ENCODE measurements at regions not wholly inside any gene's neighbourhood (a gene's known extent, or its start where the extent isn't known, plus 50 kb on each side); places are given as distances from the start of the nearest gene placed in this dataset.

DNA sequence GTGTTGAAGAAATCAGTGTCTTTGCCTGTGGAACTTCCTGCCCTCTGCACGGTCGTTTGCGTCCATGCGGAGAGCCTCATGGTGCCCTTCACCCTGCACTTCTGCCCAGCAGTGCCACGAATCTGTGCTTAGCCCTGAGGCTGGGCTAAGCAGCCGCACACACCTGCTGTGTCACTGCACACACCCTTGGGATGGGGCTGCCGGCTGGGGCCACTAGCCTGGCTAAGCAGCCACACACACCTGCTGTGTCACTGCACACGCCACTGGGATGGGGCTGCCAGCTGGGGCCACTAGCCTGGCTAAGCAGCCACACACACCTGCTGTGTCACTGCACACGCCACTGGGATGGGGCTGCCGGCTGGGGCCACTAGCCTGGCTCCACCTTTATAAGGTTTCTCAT is 188.5 kb downstream of the KIF26A start:
- no peak for ATAC-seq
- no peak for DNase-seq (ENCODE audit: low spot score)
- Mint-ChIP-seq H3K9me3 (peaks cover 29% of the 10 kb centered on the region), H3K4me1 (no peaks in the 10 kb centered on the region), H3K36me3 (ENCODE audit: low read depth) (peaks cover 11% of the 10 kb centered on the region; the same call in 2 of the 3 replicates), H3K4me3 (no peak overlapping the region), H3K27me3 (ENCODE audit: insufficient read depth, low read depth, poor library complexity) (no peaks in the 10 kb centered on the region), H3K27ac (no peak overlapping the region)
- no peaks in the 10 kb centered on the region for H3F3A ChIP-seq (replicated peaks; ENCODE audit: low read depth)
- no peaks in the 10 kb centered on the region for H3K79me2 ChIP-seq (replicated peaks; ENCODE audit: insufficient read depth)
- no peaks in the 10 kb centered on the region for H4K20me1 ChIP-seq (replicated peaks; ENCODE audit: insufficient read depth)
- H3K4me1 ChIP-seq (ENCODE audit: insufficient read depth): no peaks in the 10 kb centered on the region
- no peak overlapping the region for H3K4me2 ChIP-seq
- H3K9me2 ChIP-seq (ENCODE audit: insufficient read depth): no peaks in the 10 kb centered on the region
- no peak overlapping the region for H3K27ac ChIP-seq (ENCODE audit: low read depth)
- H3K4me3 ChIP-seq: no peak overlapping the region
- H2AFZ ChIP-seq: no peak overlapping the region
- no peak for TF ChIP-seq ZNF331 (CRISPR knock-in tag; IDR thresholded peaks at IDR 0.05; ENCODE audit: low read depth)
- no peak for TF ChIP-seq CREB1 (CRISPR knock-in tag; IDR thresholded peaks at IDR 0.05; ENCODE audit: low read depth)
- TF ChIP-seq NANOG (IDR thresholded peaks at IDR 0.05; ENCODE audit: borderline replicate concordance): no peak
- TF ChIP-seq, protein P1, sequence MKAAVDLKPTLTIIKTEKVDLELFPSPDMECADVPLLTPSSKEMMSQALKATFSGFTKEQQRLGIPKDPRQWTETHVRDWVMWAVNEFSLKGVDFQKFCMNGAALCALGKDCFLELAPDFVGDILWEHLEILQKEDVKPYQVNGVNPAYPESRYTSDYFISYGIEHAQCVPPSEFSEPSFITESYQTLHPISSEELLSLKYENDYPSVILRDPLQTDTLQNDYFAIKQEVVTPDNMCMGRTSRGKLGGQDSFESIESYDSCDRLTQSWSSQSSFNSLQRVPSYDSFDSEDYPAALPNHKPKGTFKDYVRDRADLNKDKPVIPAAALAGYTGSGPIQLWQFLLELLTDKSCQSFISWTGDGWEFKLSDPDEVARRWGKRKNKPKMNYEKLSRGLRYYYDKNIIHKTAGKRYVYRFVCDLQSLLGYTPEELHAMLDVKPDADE (IDR thresholded peaks at IDR 0.05): no peak
- TF ChIP-seq, protein P2, sequence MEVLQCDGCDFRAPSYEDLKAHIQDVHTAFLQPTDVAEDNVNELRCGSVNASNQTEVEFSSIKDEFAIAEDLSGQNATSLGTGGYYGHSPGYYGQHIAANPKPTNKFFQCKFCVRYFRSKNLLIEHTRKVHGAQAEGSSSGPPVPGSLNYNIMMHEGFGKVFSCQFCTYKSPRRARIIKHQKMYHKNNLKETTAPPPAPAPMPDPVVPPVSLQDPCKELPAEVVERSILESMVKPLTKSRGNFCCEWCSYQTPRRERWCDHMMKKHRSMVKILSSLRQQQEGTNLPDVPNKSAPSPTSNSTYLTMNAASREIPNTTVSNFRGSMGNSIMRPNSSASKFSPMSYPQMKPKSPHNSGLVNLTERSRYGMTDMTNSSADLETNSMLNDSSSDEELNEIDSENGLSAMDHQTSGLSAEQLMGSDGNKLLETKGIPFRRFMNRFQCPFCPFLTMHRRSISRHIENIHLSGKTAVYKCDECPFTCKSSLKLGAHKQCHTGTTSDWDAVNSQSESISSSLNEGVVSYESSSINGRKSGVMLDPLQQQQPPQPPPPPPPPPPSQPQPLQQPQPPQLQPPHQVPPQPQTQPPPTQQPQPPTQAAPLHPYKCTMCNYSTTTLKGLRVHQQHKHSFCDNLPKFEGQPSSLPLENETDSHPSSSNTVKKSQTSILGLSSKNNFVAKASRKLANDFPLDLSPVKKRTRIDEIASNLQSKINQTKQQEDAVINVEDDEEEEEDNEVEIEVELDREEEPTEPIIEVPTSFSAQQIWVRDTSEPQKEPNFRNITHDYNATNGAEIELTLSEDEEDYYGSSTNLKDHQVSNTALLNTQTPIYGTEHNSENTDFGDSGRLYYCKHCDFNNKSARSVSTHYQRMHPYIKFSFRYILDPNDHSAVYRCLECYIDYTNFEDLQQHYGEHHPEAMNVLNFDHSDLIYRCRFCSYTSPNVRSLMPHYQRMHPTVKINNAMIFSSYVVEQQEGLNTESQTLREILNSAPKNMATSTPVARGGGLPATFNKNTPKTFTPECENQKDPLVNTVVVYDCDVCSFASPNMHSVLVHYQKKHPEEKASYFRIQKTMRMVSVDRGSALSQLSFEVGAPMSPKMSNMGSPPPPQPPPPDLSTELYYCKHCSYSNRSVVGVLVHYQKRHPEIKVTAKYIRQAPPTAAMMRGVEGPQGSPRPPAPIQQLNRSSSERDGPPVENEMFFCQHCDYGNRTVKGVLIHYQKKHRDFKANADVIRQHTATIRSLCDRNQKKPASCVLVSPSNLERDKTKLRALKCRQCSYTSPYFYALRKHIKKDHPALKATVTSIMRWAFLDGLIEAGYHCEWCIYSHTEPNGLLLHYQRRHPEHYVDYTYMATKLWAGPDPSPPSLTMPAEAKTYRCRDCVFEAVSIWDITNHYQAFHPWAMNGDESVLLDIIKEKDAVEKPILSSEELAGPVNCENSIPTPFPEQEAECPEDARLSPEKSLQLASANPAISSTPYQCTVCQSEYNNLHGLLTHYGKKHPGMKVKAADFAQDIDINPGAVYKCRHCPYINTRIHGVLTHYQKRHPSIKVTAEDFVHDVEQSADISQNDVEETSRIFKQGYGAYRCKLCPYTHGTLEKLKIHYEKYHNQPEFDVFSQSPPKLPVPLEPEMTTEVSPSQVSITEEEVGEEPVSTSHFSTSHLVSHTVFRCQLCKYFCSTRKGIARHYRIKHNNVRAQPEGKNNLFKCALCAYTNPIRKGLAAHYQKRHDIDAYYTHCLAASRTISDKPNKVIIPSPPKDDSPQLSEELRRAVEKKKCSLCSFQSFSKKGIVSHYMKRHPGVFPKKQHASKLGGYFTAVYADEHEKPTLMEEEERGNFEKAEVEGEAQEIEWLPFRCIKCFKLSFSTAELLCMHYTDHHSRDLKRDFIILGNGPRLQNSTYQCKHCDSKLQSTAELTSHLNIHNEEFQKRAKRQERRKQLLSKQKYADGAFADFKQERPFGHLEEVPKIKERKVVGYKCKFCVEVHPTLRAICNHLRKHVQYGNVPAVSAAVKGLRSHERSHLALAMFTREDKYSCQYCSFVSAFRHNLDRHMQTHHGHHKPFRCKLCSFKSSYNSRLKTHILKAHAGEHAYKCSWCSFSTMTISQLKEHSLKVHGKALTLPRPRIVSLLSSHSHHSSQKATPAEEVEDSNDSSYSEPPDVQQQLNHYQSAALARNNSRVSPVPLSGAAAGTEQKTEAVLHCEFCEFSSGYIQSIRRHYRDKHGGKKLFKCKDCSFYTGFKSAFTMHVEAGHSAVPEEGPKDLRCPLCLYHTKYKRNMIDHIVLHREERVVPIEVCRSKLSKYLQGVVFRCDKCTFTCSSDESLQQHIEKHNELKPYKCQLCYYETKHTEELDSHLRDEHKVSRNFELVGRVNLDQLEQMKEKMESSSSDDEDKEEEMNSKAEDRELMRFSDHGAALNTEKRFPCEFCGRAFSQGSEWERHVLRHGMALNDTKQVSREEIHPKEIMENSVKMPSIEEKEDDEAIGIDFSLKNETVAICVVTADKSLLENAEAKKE (CRISPR knock-in tag; IDR thresholded peaks at IDR 0.05): no peak
- TF ChIP-seq, protein P3, sequence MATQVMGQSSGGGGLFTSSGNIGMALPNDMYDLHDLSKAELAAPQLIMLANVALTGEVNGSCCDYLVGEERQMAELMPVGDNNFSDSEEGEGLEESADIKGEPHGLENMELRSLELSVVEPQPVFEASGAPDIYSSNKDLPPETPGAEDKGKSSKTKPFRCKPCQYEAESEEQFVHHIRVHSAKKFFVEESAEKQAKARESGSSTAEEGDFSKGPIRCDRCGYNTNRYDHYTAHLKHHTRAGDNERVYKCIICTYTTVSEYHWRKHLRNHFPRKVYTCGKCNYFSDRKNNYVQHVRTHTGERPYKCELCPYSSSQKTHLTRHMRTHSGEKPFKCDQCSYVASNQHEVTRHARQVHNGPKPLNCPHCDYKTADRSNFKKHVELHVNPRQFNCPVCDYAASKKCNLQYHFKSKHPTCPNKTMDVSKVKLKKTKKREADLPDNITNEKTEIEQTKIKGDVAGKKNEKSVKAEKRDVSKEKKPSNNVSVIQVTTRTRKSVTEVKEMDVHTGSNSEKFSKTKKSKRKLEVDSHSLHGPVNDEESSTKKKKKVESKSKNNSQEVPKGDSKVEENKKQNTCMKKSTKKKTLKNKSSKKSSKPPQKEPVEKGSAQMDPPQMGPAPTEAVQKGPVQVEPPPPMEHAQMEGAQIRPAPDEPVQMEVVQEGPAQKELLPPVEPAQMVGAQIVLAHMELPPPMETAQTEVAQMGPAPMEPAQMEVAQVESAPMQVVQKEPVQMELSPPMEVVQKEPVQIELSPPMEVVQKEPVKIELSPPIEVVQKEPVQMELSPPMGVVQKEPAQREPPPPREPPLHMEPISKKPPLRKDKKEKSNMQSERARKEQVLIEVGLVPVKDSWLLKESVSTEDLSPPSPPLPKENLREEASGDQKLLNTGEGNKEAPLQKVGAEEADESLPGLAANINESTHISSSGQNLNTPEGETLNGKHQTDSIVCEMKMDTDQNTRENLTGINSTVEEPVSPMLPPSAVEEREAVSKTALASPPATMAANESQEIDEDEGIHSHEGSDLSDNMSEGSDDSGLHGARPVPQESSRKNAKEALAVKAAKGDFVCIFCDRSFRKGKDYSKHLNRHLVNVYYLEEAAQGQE (IDR thresholded peaks at IDR 0.05; ENCODE audit: unreplicated experiment): no peak
- TF ChIP-seq EZH2phosphoT487 (IDR thresholded peaks at IDR 0.05; ENCODE audit: unreplicated experiment): no peak
- no peak for TF ChIP-seq POLR2AphosphoS5 (IDR thresholded peaks at IDR 0.05; ENCODE audit: low read depth)
- TF ChIP-seq, protein P4, sequence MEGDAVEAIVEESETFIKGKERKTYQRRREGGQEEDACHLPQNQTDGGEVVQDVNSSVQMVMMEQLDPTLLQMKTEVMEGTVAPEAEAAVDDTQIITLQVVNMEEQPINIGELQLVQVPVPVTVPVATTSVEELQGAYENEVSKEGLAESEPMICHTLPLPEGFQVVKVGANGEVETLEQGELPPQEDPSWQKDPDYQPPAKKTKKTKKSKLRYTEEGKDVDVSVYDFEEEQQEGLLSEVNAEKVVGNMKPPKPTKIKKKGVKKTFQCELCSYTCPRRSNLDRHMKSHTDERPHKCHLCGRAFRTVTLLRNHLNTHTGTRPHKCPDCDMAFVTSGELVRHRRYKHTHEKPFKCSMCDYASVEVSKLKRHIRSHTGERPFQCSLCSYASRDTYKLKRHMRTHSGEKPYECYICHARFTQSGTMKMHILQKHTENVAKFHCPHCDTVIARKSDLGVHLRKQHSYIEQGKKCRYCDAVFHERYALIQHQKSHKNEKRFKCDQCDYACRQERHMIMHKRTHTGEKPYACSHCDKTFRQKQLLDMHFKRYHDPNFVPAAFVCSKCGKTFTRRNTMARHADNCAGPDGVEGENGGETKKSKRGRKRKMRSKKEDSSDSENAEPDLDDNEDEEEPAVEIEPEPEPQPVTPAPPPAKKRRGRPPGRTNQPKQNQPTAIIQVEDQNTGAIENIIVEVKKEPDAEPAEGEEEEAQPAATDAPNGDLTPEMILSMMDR (conservative IDR thresholded peaks at IDR 0.05; ENCODE audit: low read depth in 2 of 2): no peak
- no peak for TF ChIP-seq EZH2 (IDR thresholded peaks at IDR 0.05; ENCODE audit: low read depth, unreplicated experiment)
- TF ChIP-seq ZNF114 (CRISPR knock-in tag; IDR thresholded peaks at IDR 0.05): no peak
- H3K36me3 ChIP-seq (ENCODE audit: insufficient read depth): no peaks in the 10 kb centered on the region; the same call in 1 of the 2 replicates
- H3K27me3 ChIP-seq (ENCODE audit: insufficient read depth): no peaks in the 10 kb centered on the region

All from GM23338 (cell line).